ENCODE measurements at regions not wholly inside any gene's neighbourhood (a gene's known extent, or its start where the extent isn't known, plus 50 kb on each side); places are given as distances from the start of the nearest gene placed in this dataset.

DNA sequence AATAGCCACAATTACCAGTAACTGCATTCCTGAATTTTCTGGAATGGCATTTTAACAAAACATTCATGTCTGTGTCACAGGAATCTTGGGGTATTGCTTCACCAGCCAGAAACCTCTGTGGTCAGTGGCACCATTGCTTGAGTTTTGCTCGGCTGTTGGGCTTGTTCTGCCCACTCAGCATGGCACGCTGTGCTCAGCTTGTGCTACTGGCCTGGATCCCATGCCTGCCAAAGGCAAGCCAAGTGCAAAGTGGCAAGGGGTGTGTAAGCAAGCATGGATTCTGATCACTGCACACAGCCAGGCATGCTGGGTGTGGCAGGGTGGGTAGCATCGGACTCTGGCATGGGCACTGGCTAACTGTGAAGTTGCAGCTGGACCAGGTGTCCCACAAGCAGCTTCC, 1150.9 kb downstream of the MRPL39 start:
- Histone ChIP-seq H4K5ac (ENCODE audit: insufficient read length, low read depth, low read length) (no peak overlapping the region), H3K18ac (ENCODE audit: extremely low read depth, low read length) (no peak overlapping the region), H2BK15ac (ENCODE audit: low read length) (no peak overlapping the region), H3K27ac (ENCODE audit: low read depth, low read length) (no peak overlapping the region), H2BK12ac (ENCODE audit: low read depth, low read length) (no peak overlapping the region), H4K20me1 (replicated peaks in 1 of 2; ENCODE audit: control insufficient read depth in 1 of 2, insufficient read depth in 2 of 2, low read length in 2 of 2) (no peaks in the 10 kb centered on the region), H3K9ac (replicated peaks in 1 of 4; ENCODE audit: extremely low read depth in 1 of 4, low read depth in 3 of 4, low read length in 3 of 4) (no peak overlapping the region), H3K36me3 (ENCODE audit: control insufficient read depth in 2 of 4, insufficient read depth in 4 of 4, low read length in 3 of 4) (no peaks in the 10 kb centered on the region), H2AFZ (ENCODE audit: low read length) (no peak overlapping the region), H3K14ac (ENCODE audit: insufficient read length) (no peak overlapping the region), H3K79me1 (ENCODE audit: low read depth, low read length) (no peaks in the 10 kb centered on the region), H3K4me3 (ENCODE audit: extremely low read depth in 1 of 4, insufficient read depth in 2 of 4, low read depth in 3 of 4, low read length in 4 of 4) (no peak overlapping the region), H3K9me3 (ENCODE audit: insufficient read depth in 2 of 2, low read depth in 1 of 2, low read length in 1 of 2) (peaks cover 3 to 12% of the 10 kb centered on the region in 2 experiments; a peak in 2 of 4 replicates), H4K8ac (ENCODE audit: extremely low read depth, insufficient read depth, low read length) (no peak overlapping the region), H2AK5ac (ENCODE audit: low read depth, low read length) (no peak overlapping the region), H3K4me2 (ENCODE audit: insufficient read depth in 1 of 2, low read depth in 2 of 2, low read length in 2 of 2) (no peak overlapping the region), H2BK120ac (replicated peaks; ENCODE audit: low read depth, low read length) (no peak overlapping the region), H3K79me2 (ENCODE audit: control insufficient read depth in 1 of 2, insufficient read depth in 2 of 2, low read length in 2 of 2) (no peaks in the 10 kb centered on the region), H3K4me1 (replicated peaks in 1 of 4; ENCODE audit: control insufficient read depth in 3 of 4, insufficient read depth in 4 of 4, low read length in 3 of 4) (no peaks in the 10 kb centered on the region), H2BK20ac (ENCODE audit: low read length) (no peak overlapping the region), H3K27me3 (replicated peaks in 1 of 4; ENCODE audit: control insufficient read depth in 3 of 4, extremely low read depth in 1 of 4, insufficient read depth in 3 of 4, low read length in 3 of 4) (no peaks in the 10 kb centered on the region), H4K91ac (replicated peaks; ENCODE audit: insufficient read length, low read length) (no peak overlapping the region), H3K4ac (replicated peaks; ENCODE audit: insufficient read length, low read depth, low read length) (no peak overlapping the region), H2BK5ac (ENCODE audit: low read depth, low read length) (no peak overlapping the region), H3K23me2 (ENCODE audit: low read depth, low read length) (no peaks in the 10 kb centered on the region), H3K23ac (ENCODE audit: insufficient read length) (no peak overlapping the region), H3K56ac (replicated peaks; ENCODE audit: insufficient read length, low read depth, low read length) (no peak overlapping the region)
- DNase-seq (ENCODE audit: low read depth in 1 of 2, low spot score in 2 of 2) (no peak), FAIRE-seq (no peak)
- WGBS, 2 experiments (ENCODE audit: extremely low coverage in 1 of 2, insufficient coverage in 1 of 2, insufficient read length in 1 of 2, insufficient replicate concordance in 2 of 2, low coverage in 1 of 2, low lambda C conversion rate in 2 of 2, missing lambda C conversion rate in 1 of 2): 88% methylated on average over 3 of the region's 3 CpGs; no CpG with 5 or more reads in 1 of the 2 experiments
- TF ChIP-seq NANOG (IDR thresholded peaks at IDR 0.05; ENCODE audit: insufficient read depth, low read depth, low read length, poor library complexity, severe bottlenecking) (no peak), KDM5A (IDR thresholded peaks at IDR 0.05; ENCODE audit: low read length) (no peak)
- POLR2A ChIA-PET (ENCODE audit: partially characterized antibody): no interaction called here
- CTCF ChIA-PET (ENCODE audit: partially characterized antibody): no interaction called here
